Osteoblast (primary cell): ENCODE measurements at regions not wholly inside any gene's neighbourhood (a gene's known extent, or its start where the extent isn't known, plus 50 kb on each side); places are given as distances from the start of the nearest gene placed in this dataset.

ENCODE experiments used
- DNase-seq: peaks from one replicate; pipeline ENCODE4 v3.0.0; 2011; ENCODE audit warnings: low spot score, mixed read lengths; ENCODE audit not compliant: insufficient read length; ENCODE audit errors: missing footprints
- H2AFZ ChIP-seq: 2 replicates; pipeline ENCODE4 v1.6.0; 2011; ENCODE audit warnings: mild to moderate bottlenecking, low read length
- H3K27ac ChIP-seq: 2 replicates; pipeline ENCODE4 v1.5.1; 2011; ENCODE audit warnings: mild to moderate bottlenecking, low read depth, low read length, moderate library complexity
- H3K27me3 ChIP-seq: 2 replicates; pipeline ENCODE4 v1.6.0; 2012; ENCODE audit warnings: mild to moderate bottlenecking, control low read depth, inconsistent platforms, low read length, moderate library complexity; ENCODE audit not compliant: insufficient read depth
- H3K36me3 ChIP-seq: 2 replicates; pipeline ENCODE4 v1.5.1; 2011; ENCODE audit warnings: mild to moderate bottlenecking, low read length, control low read depth, moderate library complexity; ENCODE audit not compliant: insufficient read depth
- H3K4me1 ChIP-seq: 2 replicates; pipeline ENCODE4 v1.5.1; 2011; ENCODE audit warnings: mild to moderate bottlenecking, low read length, control low read depth, moderate library complexity; ENCODE audit not compliant: insufficient read depth
- H3K4me2 ChIP-seq: 2 replicates; pipeline ENCODE4 v1.6.0; 2011; ENCODE audit warnings: mild to moderate bottlenecking, low read length; ENCODE audit not compliant: insufficient read depth
- H3K4me3 ChIP-seq: fragments of 200-600 bp; sonication (generic); 3 replicates; pipeline ENCODE4 v1.5.1; 2012; ENCODE audit warnings: mild to moderate bottlenecking, low read length, inconsistent platforms; ENCODE audit not compliant: insufficient read depth
- H3K79me2 ChIP-seq: 2 replicates; pipeline ENCODE4 v1.6.0; 2012; ENCODE audit warnings: mild to moderate bottlenecking, low read length, control low read depth, inconsistent platforms; ENCODE audit not compliant: insufficient read depth
- H3K9me3 ChIP-seq: 2 replicates; pipeline ENCODE4 v1.5.1; 2011; ENCODE audit warnings: low read depth, low read length, control low read depth
- H4K20me1 ChIP-seq: 2 replicates; pipeline ENCODE4 v1.6.0; 2012; ENCODE audit warnings: mild to moderate bottlenecking, low read length, control low read depth; ENCODE audit not compliant: insufficient read depth
- CTCF ChIP-seq: IDR thresholded peaks from 2 replicates; pipeline ENCODE4 v1.5.1; 2011; ENCODE audit warnings: mild to moderate bottlenecking, low read depth, low read length, moderate library complexity; ENCODE audit errors: extremely low read depth

- Histone ChIP-seq H3K27me3 (no peaks in the 10 kb centered on the region), H3K4me1 (peaks cover 15% of the 10 kb centered on the region), H4K20me1 (no peaks in the 10 kb centered on the region), H3K27ac (no peak overlapping the region), H3K4me2 (no peak overlapping the region), H3K36me3 (no peaks in the 10 kb centered on the region), H2AFZ (no peak overlapping the region), H3K9me3 (no peaks in the 10 kb centered on the region), H3K79me2 (no peaks in the 10 kb centered on the region), H3K4me3 (no peak overlapping the region)
- DNase-seq = no peak
- TF ChIP-seq CTCF = no peak
Measured at GRCh38 chr3:126264381-126264780, 84.0 kb upstream of the ALDH1L1 start.

- no peaks in the 10 kb centered on the region for H3K36me3 ChIP-seq
- no peak overlapping the region for H3K27ac ChIP-seq
- no peak overlapping the region for H3K4me2 ChIP-seq
- no peaks in the 10 kb centered on the region for H3K9me3 ChIP-seq
- H3K4me3 ChIP-seq = no peak overlapping the region
- no peak for TF ChIP-seq CTCF
- H3K79me2 ChIP-seq = no peaks in the 10 kb centered on the region
- H2AFZ ChIP-seq = no peak overlapping the region
- H4K20me1 ChIP-seq = no peaks in the 10 kb centered on the region
- H3K27me3 ChIP-seq = no peaks in the 10 kb centered on the region
- DNase-seq = no peak
- peaks cover 15% of the 10 kb centered on the region for H3K4me1 ChIP-seq
Measured at GRCh38 chr3:126263971-126264370, 83.6 kb upstream of the ALDH1L1 start.

GRCh38 chr3:126263539-126263938 lies 83.2 kb upstream of the ALDH1L1 start:
- Histone ChIP-seq H4K20me1 (no peaks in the 10 kb centered on the region), H3K27me3 (no peaks in the 10 kb centered on the region), H3K27ac (no peak overlapping the region), H3K4me1 (peaks cover 15% of the 10 kb centered on the region), H3K9me3 (no peaks in the 10 kb centered on the region), H3K4me2 (no peak overlapping the region), H3K79me2 (no peaks in the 10 kb centered on the region), H3K4me3 (no peak overlapping the region), H3K36me3 (no peaks in the 10 kb centered on the region), H2AFZ (no peak overlapping the region)
- no peak for TF ChIP-seq CTCF
- DNase-seq = peak; percentile 9

- Histone ChIP-seq H3K79me2 (no peaks in the 10 kb centered on the region), H3K4me1 (peaks cover 7% of the 10 kb centered on the region), H4K20me1 (no peaks in the 10 kb centered on the region), H3K4me2 (no peak overlapping the region), H3K27me3 (no peaks in the 10 kb centered on the region), H2AFZ (no peak overlapping the region), H3K27ac (no peak overlapping the region), H3K36me3 (no peaks in the 10 kb centered on the region), H3K9me3 (no peaks in the 10 kb centered on the region), H3K4me3 (no peak overlapping the region)
- DNase-seq = no peak
- TF ChIP-seq CTCF = no peak
Measured at GRCh38 chr3:126262227-126262626, 81.8 kb upstream of the ALDH1L1 start.
